K562 (cell line): ENCODE measurements at regions not wholly inside any gene's neighbourhood (a gene's known extent, or its start where the extent isn't known, plus 50 kb on each side); places are given as distances from the start of the nearest gene placed in this dataset.

Experiments used
- ETS2 ChIP-seq: IDR thresholded peaks from 2 replicates; pipeline ENCODE4 v1.6.1; 2016; ENCODE audit warnings: borderline replicate concordance, missing genetic modification characterization, mild to moderate bottlenecking, moderate library complexity, missing compliant biosample characterization; ENCODE audit not compliant: poor library complexity, severe bottlenecking
- HDAC3 ChIP-seq: fragments of 450-650 bp; IDR thresholded peaks from 2 replicates; pipeline ENCODE4 v1.6.1; 2018; ENCODE audit warnings: borderline replicate concordance, mild to moderate bottlenecking, moderate library complexity; ENCODE audit not compliant: partially characterized antibody
- ILF3 ChIP-seq: fragments of 450-650 bp; IDR thresholded peaks from 2 replicates; pipeline ENCODE4 v1.6.1; 2018; ENCODE audit warnings: antibody characterized with exemption, mild to moderate bottlenecking, moderate library complexity, borderline replicate concordance
- PRPF4 ChIP-seq: fragments of 200-400 bp; formaldehyde crosslinking; IDR thresholded peaks from one replicate; pipeline ENCODE4 v1.6.1; 2017; ENCODE audit warnings: low read length, low read depth, mild to moderate bottlenecking; ENCODE audit not compliant: insufficient read depth, poor library complexity, severe bottlenecking
- PURB ChIP-seq: sonication (generic); formaldehyde crosslinking; IDR thresholded peaks from 2 replicates; pipeline ENCODE4 v1.9.0; 2021; ENCODE audit warnings: low read depth, mild to moderate bottlenecking, missing genetic modification reagents
- PYGO2 ChIP-seq: fragments of 450-650 bp; IDR thresholded peaks from 2 replicates; pipeline ENCODE4 v1.6.1; 2016; ENCODE audit warnings: mild to moderate bottlenecking, missing genetic modification characterization, moderate library complexity, missing compliant biosample characterization
- SUPT5H ChIP-seq: fragments of 450-650 bp; IDR thresholded peaks from 2 replicates; pipeline ENCODE4 v1.6.1; 2016
- ZBTB17 ChIP-seq: fragments of 450-650 bp; formaldehyde crosslinking; IDR thresholded peaks from 2 replicates; pipeline ENCODE4 v1.4.0; 2020; ENCODE audit warnings: mild to moderate bottlenecking
- ZNF124 ChIP-seq: sonication (generic); formaldehyde crosslinking; IDR thresholded peaks from 2 replicates; pipeline ENCODE4 v1.8.1; 2022; ENCODE audit warnings: missing genetic modification reagents
- TF ChIP-seq, protein P1 (sequence below), 2 experiments: fragments of 150-350 bp in 1 of 2; IDR thresholded peaks; 2 replicates each; pipeline ENCODE4 v1.6.1; 2012 to 2016; ENCODE audit warnings: low read depth in 2 of 2, low read length in 2 of 2, mild to moderate bottlenecking in 1 of 2, moderate library complexity in 1 of 2
- TF ChIP-seq, protein P2 (sequence below): fragments of 450-650 bp; IDR thresholded peaks from 2 replicates; pipeline ENCODE4 v1.6.1; 2016; ENCODE audit warnings: mild to moderate bottlenecking
- TF ChIP-seq, protein P3 (sequence below): fragments of 250-450 bp; sonication (Bioruptor Pico); IDR thresholded peaks from 2 replicates; pipeline ENCODE4 v1.5.0; 2021

DNA sequence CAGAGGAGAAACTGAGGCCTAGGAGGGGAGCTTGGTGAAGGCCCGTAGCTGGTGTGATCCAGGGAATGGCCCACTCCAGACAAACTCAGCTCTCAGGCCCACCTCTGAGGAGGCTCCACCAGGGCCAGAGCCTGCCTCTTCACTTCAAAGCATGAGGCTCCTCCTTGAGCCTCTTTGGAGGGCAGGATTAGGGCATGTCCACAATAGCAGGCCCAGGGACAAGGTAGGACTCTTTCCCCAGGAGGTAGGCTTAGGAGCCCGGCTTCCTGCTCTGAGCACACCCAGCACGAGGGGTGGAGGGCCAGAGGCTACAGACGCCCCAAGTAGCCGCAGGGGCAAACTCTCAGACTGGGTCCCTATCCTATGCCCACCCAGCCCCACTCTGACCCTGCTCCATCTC lies 164.6 kb upstream of the ZMIZ1 start (continued):
- TF ChIP-seq ZNF124 (CRISPR knock-in tag) (no peak), ZBTB17 (CRISPR knock-in tag) (no peak), ETS2 (tag) (no peak), HDAC3 (no peak), PRPF4 (no peak), ILF3 (no peak), SUPT5H (no peak), PYGO2 (tag) (no peak), PURB (no peak)
- TF ChIP-seq, protein P1, sequence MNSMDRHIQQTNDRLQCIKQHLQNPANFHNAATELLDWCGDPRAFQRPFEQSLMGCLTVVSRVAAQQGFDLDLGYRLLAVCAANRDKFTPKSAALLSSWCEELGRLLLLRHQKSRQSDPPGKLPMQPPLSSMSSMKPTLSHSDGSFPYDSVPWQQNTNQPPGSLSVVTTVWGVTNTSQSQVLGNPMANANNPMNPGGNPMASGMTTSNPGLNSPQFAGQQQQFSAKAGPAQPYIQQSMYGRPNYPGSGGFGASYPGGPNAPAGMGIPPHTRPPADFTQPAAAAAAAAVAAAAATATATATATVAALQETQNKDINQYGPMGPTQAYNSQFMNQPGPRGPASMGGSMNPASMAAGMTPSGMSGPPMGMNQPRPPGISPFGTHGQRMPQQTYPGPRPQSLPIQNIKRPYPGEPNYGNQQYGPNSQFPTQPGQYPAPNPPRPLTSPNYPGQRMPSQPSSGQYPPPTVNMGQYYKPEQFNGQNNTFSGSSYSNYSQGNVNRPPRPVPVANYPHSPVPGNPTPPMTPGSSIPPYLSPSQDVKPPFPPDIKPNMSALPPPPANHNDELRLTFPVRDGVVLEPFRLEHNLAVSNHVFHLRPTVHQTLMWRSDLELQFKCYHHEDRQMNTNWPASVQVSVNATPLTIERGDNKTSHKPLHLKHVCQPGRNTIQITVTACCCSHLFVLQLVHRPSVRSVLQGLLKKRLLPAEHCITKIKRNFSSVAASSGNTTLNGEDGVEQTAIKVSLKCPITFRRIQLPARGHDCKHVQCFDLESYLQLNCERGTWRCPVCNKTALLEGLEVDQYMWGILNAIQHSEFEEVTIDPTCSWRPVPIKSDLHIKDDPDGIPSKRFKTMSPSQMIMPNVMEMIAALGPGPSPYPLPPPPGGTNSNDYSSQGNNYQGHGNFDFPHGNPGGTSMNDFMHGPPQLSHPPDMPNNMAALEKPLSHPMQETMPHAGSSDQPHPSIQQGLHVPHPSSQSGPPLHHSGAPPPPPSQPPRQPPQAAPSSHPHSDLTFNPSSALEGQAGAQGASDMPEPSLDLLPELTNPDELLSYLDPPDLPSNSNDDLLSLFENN (IDR thresholded peaks at IDR 0.05; ENCODE audit: low read depth in 2 of 2, low read length in 2 of 2): no peak
- TF ChIP-seq, protein P2, sequence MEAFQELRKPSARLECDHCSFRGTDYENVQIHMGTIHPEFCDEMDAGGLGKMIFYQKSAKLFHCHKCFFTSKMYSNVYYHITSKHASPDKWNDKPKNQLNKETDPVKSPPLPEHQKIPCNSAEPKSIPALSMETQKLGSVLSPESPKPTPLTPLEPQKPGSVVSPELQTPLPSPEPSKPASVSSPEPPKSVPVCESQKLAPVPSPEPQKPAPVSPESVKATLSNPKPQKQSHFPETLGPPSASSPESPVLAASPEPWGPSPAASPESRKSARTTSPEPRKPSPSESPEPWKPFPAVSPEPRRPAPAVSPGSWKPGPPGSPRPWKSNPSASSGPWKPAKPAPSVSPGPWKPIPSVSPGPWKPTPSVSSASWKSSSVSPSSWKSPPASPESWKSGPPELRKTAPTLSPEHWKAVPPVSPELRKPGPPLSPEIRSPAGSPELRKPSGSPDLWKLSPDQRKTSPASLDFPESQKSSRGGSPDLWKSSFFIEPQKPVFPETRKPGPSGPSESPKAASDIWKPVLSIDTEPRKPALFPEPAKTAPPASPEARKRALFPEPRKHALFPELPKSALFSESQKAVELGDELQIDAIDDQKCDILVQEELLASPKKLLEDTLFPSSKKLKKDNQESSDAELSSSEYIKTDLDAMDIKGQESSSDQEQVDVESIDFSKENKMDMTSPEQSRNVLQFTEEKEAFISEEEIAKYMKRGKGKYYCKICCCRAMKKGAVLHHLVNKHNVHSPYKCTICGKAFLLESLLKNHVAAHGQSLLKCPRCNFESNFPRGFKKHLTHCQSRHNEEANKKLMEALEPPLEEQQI: no peak
- TF ChIP-seq, protein P3, sequence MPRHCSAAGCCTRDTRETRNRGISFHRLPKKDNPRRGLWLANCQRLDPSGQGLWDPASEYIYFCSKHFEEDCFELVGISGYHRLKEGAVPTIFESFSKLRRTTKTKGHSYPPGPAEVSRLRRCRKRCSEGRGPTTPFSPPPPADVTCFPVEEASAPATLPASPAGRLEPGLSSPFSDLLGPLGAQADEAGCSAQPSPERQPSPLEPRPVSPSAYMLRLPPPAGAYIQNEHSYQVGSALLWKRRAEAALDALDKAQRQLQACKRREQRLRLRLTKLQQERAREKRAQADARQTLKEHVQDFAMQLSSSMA (CRISPR knock-in tag): no peak
